Mesothelial cell of epicardium (in vitro differentiated cells): ENCODE measurements at regions not wholly inside any gene's neighbourhood (a gene's known extent, or its start where the extent isn't known, plus 50 kb on each side); places are given as distances from the start of the nearest gene placed in this dataset.
A peak's percentile ranks its signal among the peaks of the same experiment; 100 is the strongest.
"Not testable (repeated sequence)": the region's sequence is repeated elsewhere in the genome, so short reads cannot be mapped to it uniquely, and the experiment has no call there.

Experiments
- DNase-seq, 2 experiments: peaks; one replicate each; pipeline ENCODE4 v3.0.0; 2021; ENCODE audit warnings: low spot score in 2 of 2; ENCODE audit not compliant: unreplicated experiment in 2 of 2
- H3K27ac Mint-ChIP-seq: 2 replicates; pipeline ENCODE4 v1.8.0; 2021; ENCODE audit warnings: mixed read lengths
- H3K27me3 Mint-ChIP-seq: 2 replicates; pipeline ENCODE4 v1.8.0; 2021; ENCODE audit warnings: low read depth, mixed read lengths
- H3K36me3 Mint-ChIP-seq: 2 replicates; pipeline ENCODE4 v1.8.0; 2021; ENCODE audit warnings: mixed read lengths
- H3K4me1 Mint-ChIP-seq: 2 replicates; pipeline ENCODE4 v1.8.0; 2021; ENCODE audit warnings: mixed read lengths
- H3K4me3 Mint-ChIP-seq: 2 replicates; pipeline ENCODE4 v1.8.0; 2021; ENCODE audit warnings: mild to moderate bottlenecking, moderate library complexity, mixed read lengths
- H3K9me3 Mint-ChIP-seq: 2 replicates; pipeline ENCODE4 v1.8.0; 2021; ENCODE audit warnings: mixed read lengths
- CTCF ChIP-seq: fragments of 200-600 bp; sonication (generic); IDR thresholded peaks from one replicate; pipeline ENCODE4 v1.5.0; 2021; ENCODE audit warnings: antibody characterized with exemption; ENCODE audit not compliant: unreplicated experiment

- Mint-ChIP-seq H3K27me3 (no peaks in the 10 kb centered on the region), H3K4me3 (no peak overlapping the region), H3K4me1 (peaks cover 3% of the 10 kb centered on the region), H3K36me3 (no peaks in the 10 kb centered on the region), H3K27ac (peak overlapping the region; percentile 50), H3K9me3 (peaks cover 3% of the 10 kb centered on the region)
- no peak for DNase-seq
- TF ChIP-seq CTCF, result no peak
Observed at GRCh38 chr14:86072116-86072894, 542.4 kb downstream of the FLRT2 start.

- H3K27ac Mint-ChIP-seq, result no peak overlapping the region
Observed at GRCh38 chr14:86066651-86067050, 536.7 kb downstream of the FLRT2 start.

GRCh38 chr14:86065407-86065806, 535.5 kb downstream of the FLRT2 start:
- Mint-ChIP-seq H3K36me3 (peaks cover 3% of the 10 kb centered on the region), H3K27ac (no peak overlapping the region), H3K9me3 (peaks cover 5% of the 10 kb centered on the region), H3K27me3 (no peaks in the 10 kb centered on the region), H3K4me3 (no peak overlapping the region), H3K4me1 (peaks cover under 1% of the 10 kb centered on the region)
- no peak for TF ChIP-seq CTCF
- DNase-seq, result no peak

More at GRCh38 chr14:86066651-86067050, 536.7 kb downstream of the FLRT2 start:
- no peak for DNase-seq
- no peak overlapping the region for H3K4me3 Mint-ChIP-seq
- H3K9me3 Mint-ChIP-seq, result peaks cover 5% of the 10 kb centered on the region
- no peaks in the 10 kb centered on the region for H3K27me3 Mint-ChIP-seq
- H3K4me1 Mint-ChIP-seq, result peaks cover 3% of the 10 kb centered on the region
- no peak for TF ChIP-seq CTCF
- peaks cover 3% of the 10 kb centered on the region for H3K36me3 Mint-ChIP-seq

GRCh38 chr14:86064595-86064994, 534.7 kb downstream of the FLRT2 start:
- H3K36me3 Mint-ChIP-seq, DNase-seq, H3K4me3 Mint-ChIP-seq, H3K9me3 Mint-ChIP-seq, H3K4me1 Mint-ChIP-seq, H3K27me3 Mint-ChIP-seq, H3K27ac Mint-ChIP-seq: not testable (repeated sequence)

- H3K27ac Mint-ChIP-seq, result no peak overlapping the region
- H3K4me1 Mint-ChIP-seq, result no peaks in the 10 kb centered on the region
- DNase-seq, result no peak
- peak; percentile 80 for TF ChIP-seq CTCF
- H3K9me3 Mint-ChIP-seq, result no peaks in the 10 kb centered on the region
- H3K27me3 Mint-ChIP-seq, result no peaks in the 10 kb centered on the region
- no peak overlapping the region for H3K4me3 Mint-ChIP-seq
- no peaks in the 10 kb centered on the region for H3K36me3 Mint-ChIP-seq
Observed at GRCh38 chr14:86057018-86057667, 527.2 kb downstream of the FLRT2 start.

- no peak overlapping the region for H3K4me3 Mint-ChIP-seq
- no peak for DNase-seq
- no peak for TF ChIP-seq CTCF
- H3K9me3 Mint-ChIP-seq, result no peaks in the 10 kb centered on the region
- no peak overlapping the region for H3K27ac Mint-ChIP-seq
- no peaks in the 10 kb centered on the region for H3K27me3 Mint-ChIP-seq
- no peaks in the 10 kb centered on the region for H3K4me1 Mint-ChIP-seq
- no peaks in the 10 kb centered on the region for H3K36me3 Mint-ChIP-seq
Observed at GRCh38 chr14:86055512-86056075, 525.6 kb downstream of the FLRT2 start.
